ENCODE measurements at regions not wholly inside any gene's neighbourhood (a gene's known extent, or its start where the extent isn't known, plus 50 kb on each side); places are given as distances from the start of the nearest gene placed in this dataset.

GRCh38 chr11:114880442-114880841, 202.1 kb downstream of the NXPE2 start:
- no peak for DNase-seq

GRCh38 chr11:114883472-114883871, 205.1 kb downstream of the NXPE2 start:
- no peak for DNase-seq

- DNase-seq: no peak
Observed at GRCh38 chr11:114886644-114887265, 208.4 kb downstream of the NXPE2 start.

GRCh38 chr11:114889594-114890011, 211.3 kb downstream of the NXPE2 start:
- DNase-seq: no peak

- no peak for DNase-seq
Observed at GRCh38 chr11:114890038-114890437, 211.7 kb downstream of the NXPE2 start.

GRCh38 chr11:114891911-114892310, 213.6 kb downstream of the NXPE2 start:
- DNase-seq: no peak

- DNase-seq: peak in 1 of 2 experiments; percentile 7
Observed at GRCh38 chr11:114892381-114893197, 214.3 kb downstream of the NXPE2 start.

GRCh38 chr11:114893329-114893728, 215.0 kb downstream of the NXPE2 start:
- DNase-seq: no peak

GRCh38 chr11:114896594-114896993, 218.3 kb downstream of the NXPE2 start:
- no peak for DNase-seq

- no peak for DNase-seq
Observed at GRCh38 chr11:114909866-114910265, 231.5 kb downstream of the NXPE2 start.

GRCh38 chr11:114912826-114913225, 234.5 kb downstream of the NXPE2 start:
- DNase-seq: no peak

GRCh38 chr11:114914231-114915005, 236.1 kb downstream of the NXPE2 start:
- no peak for DNase-seq

- no peak for DNase-seq
Observed at GRCh38 chr11:114915871-114916805, 237.8 kb downstream of the NXPE2 start.

GRCh38 chr11:114918286-114918685, 240.0 kb downstream of the NXPE2 start:
- DNase-seq: no peak

GRCh38 chr11:114921697-114922096, 243.4 kb downstream of the NXPE2 start:
- DNase-seq: no peak

- no peak for DNase-seq
Observed at GRCh38 chr11:114924042-114924441, 245.7 kb downstream of the NXPE2 start.

- DNase-seq: no peak
Observed at GRCh38 chr11:114925591-114925990, 247.3 kb downstream of the NXPE2 start.

GRCh38 chr11:114928260-114928870, 250.0 kb downstream of the NXPE2 start:
- DNase-seq: no peak

- DNase-seq: no peak
Observed at GRCh38 chr11:114929351-114930000, 251.1 kb downstream of the NXPE2 start.

- no peak for DNase-seq
Observed at GRCh38 chr11:114938799-114939198, 260.5 kb downstream of the NXPE2 start.

GRCh38 chr11:114942207-114942606, 263.9 kb downstream of the NXPE2 start:
- DNase-seq: no peak

Measured in NCI-H446 (cell line).